ENCODE measurements at regions not wholly inside any gene's neighbourhood (a gene's known extent, or its start where the extent isn't known, plus 50 kb on each side); places are given as distances from the start of the nearest gene placed in this dataset.

GRCh38 chr18:22726469-22726868 is 206.7 kb upstream of the RBBP8 start:
- Histone ChIP-seq H3K4me1 (peaks cover 0 to 8% (median 7%) of the 10 kb centered on the region in 3 donors), H3K27ac (no peak overlapping the region), H3K27me3 (no peaks in the 10 kb centered on the region), H3K9me3 (no peaks in the 10 kb centered on the region), H3K4me3 (no peak overlapping the region), H3K36me3 (no peaks in the 10 kb centered on the region)
- no peak for ATAC-seq
- DNase-seq: no peak
- intact Hi-C loops (cut with DNase I): no loop called here
- FAIRE-seq: no peak
- TF ChIP-seq CTCF (IDR thresholded peaks at IDR 0.05): no peak
- 75 to 85% methylated on average over 2 of the region's 2 CpGs for WGBS, 2 donors

- no peak for FAIRE-seq
- Histone ChIP-seq H3K36me3 (no peaks in the 10 kb centered on the region), H3K4me1 (peaks cover 0 to 8% (median 4%) of the 10 kb centered on the region in 3 donors), H3K4me3 (no peak overlapping the region), H3K27ac (peak overlapping the region in 1 of 4 donors; percentile 16), H3K27me3 (no peaks in the 10 kb centered on the region), H3K9me3 (no peaks in the 10 kb centered on the region)
- ATAC-seq: peak in 2 of 4 donors; percentile 9 to 40
- intact Hi-C loops (cut with DNase I): no loop called here
- TF ChIP-seq CTCF (IDR thresholded peaks at IDR 0.05): no peak
- no peak for DNase-seq
These were observed 205.1 kb upstream of the RBBP8 start for GRCh38 chr18:22728016-22728415.

DNA sequence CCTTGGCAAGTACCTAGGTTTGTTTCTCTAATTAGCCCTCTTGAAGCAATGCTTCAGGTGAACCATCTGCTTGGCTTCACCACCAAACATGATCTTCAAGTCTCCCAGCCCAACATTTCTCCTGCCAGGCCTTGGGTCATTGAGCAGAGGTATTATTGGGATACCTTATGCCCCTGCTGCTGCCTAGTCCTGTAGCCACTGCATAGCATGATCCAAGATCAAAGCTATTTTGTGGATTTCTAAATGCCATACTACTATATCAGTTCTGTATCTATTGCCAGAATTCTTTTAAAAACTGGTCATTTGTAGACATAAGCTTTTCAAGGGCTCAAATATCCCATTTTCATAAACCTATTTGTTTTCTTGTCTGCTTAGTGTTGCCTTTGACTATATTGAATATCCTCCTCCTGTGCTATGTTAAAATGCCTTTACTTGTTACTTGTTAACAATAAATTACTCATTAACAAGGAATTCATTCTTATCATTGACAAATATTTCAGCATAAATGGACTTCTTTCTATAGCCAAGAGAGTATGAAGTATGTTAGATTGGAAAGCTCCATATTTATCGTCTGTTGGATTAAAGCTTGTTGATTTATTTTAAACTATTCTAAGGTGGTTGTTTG is 204.5 kb upstream of the RBBP8 start:
- no peak for DNase-seq
- H3K27ac ChIP-seq: peak overlapping the region in 1 of 4 donors; percentile 16
- H3K4me1 ChIP-seq: peaks cover 0 to 8% (median 0%) of the 10 kb centered on the region in 3 donors
- H3K9me3 ChIP-seq: no peaks in the 10 kb centered on the region
- no peak for TF ChIP-seq CTCF (IDR thresholded peaks at IDR 0.05)
- no peak overlapping the region for H3K4me3 ChIP-seq
- intact Hi-C loops (cut with DNase I): no loop called here
- no peaks in the 10 kb centered on the region for H3K36me3 ChIP-seq
- FAIRE-seq: no peak
- no peaks in the 10 kb centered on the region for H3K27me3 ChIP-seq
- ATAC-seq: peak; percentile 37 to 70 (median 58)
- 5 to 6% methylated on average over 1 of the region's 1 CpG for WGBS, 2 donors

DNA sequence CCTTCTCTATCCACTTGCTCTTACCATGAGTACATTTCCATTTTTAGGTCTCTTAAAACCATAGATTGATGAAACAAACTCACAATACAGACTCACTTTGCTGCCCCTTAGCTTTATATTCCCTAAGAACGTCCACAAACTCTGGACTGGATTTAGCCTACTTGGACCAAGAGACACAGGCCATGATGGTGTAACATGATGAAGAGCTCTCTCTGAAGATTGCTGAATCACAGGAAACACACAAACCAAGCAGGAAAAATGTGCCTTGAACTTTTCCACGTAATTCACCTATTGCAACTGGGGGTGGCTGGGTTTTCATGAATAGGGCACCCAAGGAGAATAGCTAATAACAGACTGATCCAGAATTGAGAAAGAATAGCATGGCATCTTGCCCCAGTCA is 201.7 kb upstream of the RBBP8 start:
- FAIRE-seq (no peak), ATAC-seq (no peak), DNase-seq (no peak)
- no peaks in the 10 kb centered on the region for H3K36me3 ChIP-seq
- no peaks in the 10 kb centered on the region for H3K27me3 ChIP-seq
- intact Hi-C loops (cut with DNase I): no loop called here
- no peak overlapping the region for H3K27ac ChIP-seq
- H3K4me3 ChIP-seq: no peak overlapping the region
- peaks cover 0 to 3% (median 0%) of the 10 kb centered on the region in 4 donors for H3K9me3 ChIP-seq
- no peak for TF ChIP-seq CTCF (IDR thresholded peaks at IDR 0.05)
- H3K4me1 ChIP-seq: peaks cover 0 to 8% (median 0%) of the 10 kb centered on the region in 3 donors
- 64 to 74% methylated on average over 2 of the region's 2 CpGs for WGBS, 2 donors

- intact Hi-C loops (cut with DNase I): no loop called here
- no peak for TF ChIP-seq CTCF (IDR thresholded peaks at IDR 0.05)
- Histone ChIP-seq H3K27me3 (no peaks in the 10 kb centered on the region), H3K27ac (no peak overlapping the region), H3K9me3 (peaks cover 0 to 3% (median 0%) of the 10 kb centered on the region in 4 donors), H3K4me1 (no peaks in the 10 kb centered on the region), H3K36me3 (no peaks in the 10 kb centered on the region), H3K4me3 (no peak overlapping the region)
- DNase-seq: no peak
- no peak for FAIRE-seq
- 80 to 87% methylated on average over 4 of the region's 4 CpGs for WGBS, 2 donors
- no peak for ATAC-seq
These were observed 198.9 kb upstream of the RBBP8 start for GRCh38 chr18:22734105-22734661.
